WTC11 (cell line): ENCODE measurements at regions not wholly inside any gene's neighbourhood (a gene's known extent, or its start where the extent isn't known, plus 50 kb on each side); places are given as distances from the start of the nearest gene placed in this dataset.

Experiments
- ATAC-seq: fragments of 200-7000 bp; cut with Tn5 transposase; 2 replicates; pipeline ENCODE4 v1.10.0; 2021; ENCODE audit warnings: mild to moderate bottlenecking, moderate library complexity
- CTCF ChIA-PET: fragments of 300-600 bp; sonication (Branson Sonifier 250); formaldehyde crosslinking; loops from one replicate; lab custom pipeline; 2021; ENCODE audit warnings: antibody characterized with exemption; lab: Charles Lee
- POLR2A ChIA-PET: fragments of 350-600 bp; sonication (Branson Sonifier 250); formaldehyde crosslinking; loops from one replicate; lab custom pipeline; 2021; ENCODE audit warnings: antibody characterized with exemption; lab: Charles Lee
- DNase-seq: peaks from one replicate; pipeline ENCODE4 v3.0.0; 2021; ENCODE audit warnings: low spot score
- H3K27ac Mint-ChIP-seq: 2 replicates; pipeline ENCODE4 v1.8.0; 2021; ENCODE audit warnings: mixed read lengths
- H3K27me3 Mint-ChIP-seq: 2 replicates; pipeline ENCODE4 v1.8.0; 2021; ENCODE audit warnings: low read depth, mild to moderate bottlenecking, moderate library complexity, mixed read lengths
- H3K36me3 Mint-ChIP-seq: 2 replicates; pipeline ENCODE4 v1.8.0; 2021; ENCODE audit warnings: mixed read lengths
- H3K4me1 Mint-ChIP-seq: 2 replicates; pipeline ENCODE4 v1.8.0; 2022; ENCODE audit warnings: mixed read lengths
- H3K4me3 Mint-ChIP-seq: 2 replicates; pipeline ENCODE4 v1.8.0; 2021; ENCODE audit warnings: mild to moderate bottlenecking, moderate library complexity, mixed read lengths
- H3K9me3 Mint-ChIP-seq: 2 replicates; pipeline ENCODE4 v1.8.0; 2021; ENCODE audit warnings: mixed read lengths
- CREM ChIP-seq: sonication (generic); formaldehyde crosslinking; IDR thresholded peaks from 2 replicates; pipeline ENCODE4 v1.8.1; 2022; ENCODE audit warnings: mild to moderate bottlenecking, missing genetic modification reagents, moderate library complexity
- FOXK1 ChIP-seq: sonication (generic); formaldehyde crosslinking; IDR thresholded peaks from 2 replicates; pipeline ENCODE4 v1.8.0; 2022; ENCODE audit warnings: mild to moderate bottlenecking, moderate library complexity, missing genetic modification reagents
- GABPB1 ChIP-seq: sonication (generic); formaldehyde crosslinking; IDR thresholded peaks from 2 replicates; pipeline ENCODE4 v1.8.1; 2023; ENCODE audit warnings: mild to moderate bottlenecking, missing genetic modification reagents
- GRHL2 ChIP-seq: fragments of 250-450 bp; sonication (Bioruptor Pico); IDR thresholded peaks from 2 replicates; pipeline ENCODE4 v1.8.0; 2022; ENCODE audit warnings: mild to moderate bottlenecking, moderate library complexity; ENCODE audit not compliant: insufficient replicate concordance, severe bottlenecking
- MXD4 ChIP-seq: fragments of 250-450 bp; sonication (Bioruptor Pico); IDR thresholded peaks from 2 replicates; pipeline ENCODE4 v1.8.0; 2021; ENCODE audit warnings: mild to moderate bottlenecking, moderate library complexity, borderline replicate concordance
- NFE2L1 ChIP-seq: sonication (generic); formaldehyde crosslinking; IDR thresholded peaks from 2 replicates; pipeline ENCODE4 v1.8.1; 2023; ENCODE audit warnings: missing genetic modification reagents
- NR3C1 ChIP-seq: sonication (generic); formaldehyde crosslinking; conservative IDR thresholded peaks from 2 replicates; pipeline ENCODE4 v1.8.1; 2023; ENCODE audit warnings: low read depth, mild to moderate bottlenecking, missing genetic modification reagents
- RORB ChIP-seq: fragments of 250-450 bp; sonication (Bioruptor Pico); IDR thresholded peaks from 2 replicates; pipeline ENCODE4 v1.9.0; 2021; ENCODE audit warnings: mild to moderate bottlenecking
- SMAD3 ChIP-seq: sonication (generic); formaldehyde crosslinking; IDR thresholded peaks from 2 replicates; pipeline ENCODE4 v1.8.0; 2022; ENCODE audit warnings: missing genetic modification reagents, mild to moderate bottlenecking, borderline replicate concordance
- TCF7 ChIP-seq: sonication (generic); formaldehyde crosslinking; IDR thresholded peaks from 2 replicates; pipeline ENCODE4 v1.8.0; 2022; ENCODE audit warnings: mild to moderate bottlenecking, low read depth, missing genetic modification reagents, moderate library complexity
- ZNF121 ChIP-seq: sonication (generic); formaldehyde crosslinking; IDR thresholded peaks from 2 replicates; pipeline ENCODE4 v1.8.0; 2023; ENCODE audit warnings: missing genetic modification reagents
- ZNF263 ChIP-seq: sonication (generic); formaldehyde crosslinking; IDR thresholded peaks from 2 replicates; pipeline ENCODE4 v1.8.1; 2022; ENCODE audit warnings: low read depth, mild to moderate bottlenecking, moderate library complexity, missing genetic modification reagents
- ZNF396 ChIP-seq: fragments of 250-450 bp; sonication (Bioruptor Pico); IDR thresholded peaks from 2 replicates; pipeline ENCODE4 v1.8.0; 2021; ENCODE audit warnings: mild to moderate bottlenecking, moderate library complexity, borderline replicate concordance
- ZNF416 ChIP-seq: fragments of 250-450 bp; sonication (Bioruptor Pico); IDR thresholded peaks from 2 replicates; pipeline ENCODE4 v1.9.0; 2021; ENCODE audit warnings: mild to moderate bottlenecking, inconsistent platforms
- ZNF671 ChIP-seq: fragments of 250-450 bp; sonication (Bioruptor Pico); IDR thresholded peaks from 2 replicates; pipeline ENCODE4 v1.8.0; 2021; ENCODE audit warnings: mild to moderate bottlenecking
- TF ChIP-seq, protein P1 (sequence below): fragments of 250-450 bp; sonication (Bioruptor Pico); IDR thresholded peaks from 2 replicates; pipeline ENCODE4 v1.9.0; 2021; ENCODE audit warnings: moderate library complexity, mild to moderate bottlenecking, inconsistent platforms, borderline replicate concordance
- TF ChIP-seq, protein P2 (sequence below): fragments of 250-450 bp; sonication (Bioruptor Pico); conservative IDR thresholded peaks from 2 replicates; pipeline ENCODE4 v1.9.0; 2021; ENCODE audit warnings: mild to moderate bottlenecking
- TF ChIP-seq, protein P3 (sequence below): sonication (generic); formaldehyde crosslinking; IDR thresholded peaks from 2 replicates; pipeline ENCODE4 v1.8.1; 2023; ENCODE audit warnings: mild to moderate bottlenecking, missing genetic modification reagents, moderate library complexity
- TF ChIP-seq, protein P4 (sequence below): sonication (generic); formaldehyde crosslinking; conservative IDR thresholded peaks from 2 replicates; pipeline ENCODE4 v1.8.1; 2022; ENCODE audit warnings: mild to moderate bottlenecking, missing genetic modification reagents

DNA sequence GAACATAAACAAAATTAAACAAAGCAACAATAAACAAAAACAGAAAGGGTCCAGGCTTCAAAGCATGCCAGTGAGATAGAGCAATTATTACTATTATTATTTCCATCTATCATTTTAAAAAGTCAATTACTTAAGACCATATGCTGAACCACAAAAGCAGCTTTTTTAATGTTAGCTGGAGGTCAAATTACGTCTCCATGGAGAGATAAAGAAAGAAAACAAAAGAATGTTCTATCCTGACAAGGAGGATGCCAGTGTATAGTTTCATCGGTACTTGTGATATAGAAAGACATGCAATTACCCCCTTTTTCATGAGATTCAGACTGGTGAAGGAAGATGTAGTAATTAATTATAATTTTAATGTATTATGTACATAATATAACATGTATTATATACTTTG lies 81.6 kb upstream of the DCN start:
- ChIA-PET CTCF (no interaction called here), POLR2A (no interaction called here)
- DNase-seq (no peak), ATAC-seq (no peak)
- TF ChIP-seq ZNF396 (no peak), RORB (CRISPR knock-in tag) (no peak), SMAD3 (CRISPR knock-in tag) (no peak), ZNF671 (CRISPR knock-in tag) (no peak), NFE2L1 (CRISPR knock-in tag) (no peak), ZNF263 (CRISPR knock-in tag) (no peak), NR3C1 (CRISPR knock-in tag) (no peak)
- TF ChIP-seq, protein P1, sequence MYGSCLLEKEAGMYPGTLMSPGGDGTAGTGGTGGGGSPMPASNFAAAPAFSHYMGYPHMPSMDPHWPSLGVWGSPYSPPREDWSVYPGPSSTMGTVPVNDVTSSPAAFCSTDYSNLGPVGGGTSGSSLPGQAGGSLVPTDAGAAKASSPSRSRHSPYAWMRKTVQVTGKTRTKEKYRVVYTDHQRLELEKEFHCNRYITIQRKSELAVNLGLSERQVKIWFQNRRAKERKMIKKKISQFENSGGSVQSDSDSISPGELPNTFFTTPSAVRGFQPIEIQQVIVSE (CRISPR knock-in tag): no peak
- TF ChIP-seq, protein P2, sequence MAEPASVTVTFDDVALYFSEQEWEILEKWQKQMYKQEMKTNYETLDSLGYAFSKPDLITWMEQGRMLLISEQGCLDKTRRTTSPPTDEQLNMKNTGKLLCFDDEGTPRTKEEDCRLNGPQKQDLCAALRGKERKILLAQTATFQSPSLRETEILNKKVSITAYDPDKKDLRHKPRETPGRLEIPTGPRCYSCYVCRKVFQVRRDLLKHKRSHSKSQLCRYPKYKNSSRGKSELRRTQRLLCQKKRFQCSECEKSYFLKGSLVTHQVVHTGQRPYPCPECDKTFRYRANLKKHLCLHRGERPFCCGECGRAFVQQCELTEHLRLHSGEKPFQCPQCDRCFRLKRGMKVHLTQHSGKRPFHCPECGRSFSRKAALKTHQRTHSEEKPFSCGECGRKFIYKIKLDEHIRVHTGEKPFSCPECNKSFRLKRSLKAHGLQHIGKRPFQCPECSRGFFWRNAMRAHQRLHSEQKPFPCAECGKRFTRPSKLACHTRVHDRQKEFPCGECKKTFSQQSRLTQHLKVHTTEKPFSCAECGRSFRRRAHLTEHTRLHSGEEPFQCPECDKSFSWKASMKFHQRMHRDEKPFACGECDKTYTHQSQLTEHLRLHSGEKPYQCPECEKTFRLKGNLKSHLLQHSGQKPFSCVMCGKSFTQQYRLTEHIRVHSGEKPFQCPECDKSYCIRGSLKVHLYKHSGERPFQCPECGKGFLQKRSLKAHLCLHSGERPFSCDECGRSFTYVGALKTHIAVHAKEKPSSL (CRISPR knock-in tag): no peak
- peaks cover 5% of the 10 kb centered on the region for H3K4me1 Mint-ChIP-seq
- no peak overlapping the region for H3K4me3 Mint-ChIP-seq
- H3K27me3 Mint-ChIP-seq: no peaks in the 10 kb centered on the region
- no peak overlapping the region for H3K27ac Mint-ChIP-seq
- H3K36me3 Mint-ChIP-seq: no peaks in the 10 kb centered on the region
- H3K9me3 Mint-ChIP-seq: peaks cover 8% of the 10 kb centered on the region

DNA sequence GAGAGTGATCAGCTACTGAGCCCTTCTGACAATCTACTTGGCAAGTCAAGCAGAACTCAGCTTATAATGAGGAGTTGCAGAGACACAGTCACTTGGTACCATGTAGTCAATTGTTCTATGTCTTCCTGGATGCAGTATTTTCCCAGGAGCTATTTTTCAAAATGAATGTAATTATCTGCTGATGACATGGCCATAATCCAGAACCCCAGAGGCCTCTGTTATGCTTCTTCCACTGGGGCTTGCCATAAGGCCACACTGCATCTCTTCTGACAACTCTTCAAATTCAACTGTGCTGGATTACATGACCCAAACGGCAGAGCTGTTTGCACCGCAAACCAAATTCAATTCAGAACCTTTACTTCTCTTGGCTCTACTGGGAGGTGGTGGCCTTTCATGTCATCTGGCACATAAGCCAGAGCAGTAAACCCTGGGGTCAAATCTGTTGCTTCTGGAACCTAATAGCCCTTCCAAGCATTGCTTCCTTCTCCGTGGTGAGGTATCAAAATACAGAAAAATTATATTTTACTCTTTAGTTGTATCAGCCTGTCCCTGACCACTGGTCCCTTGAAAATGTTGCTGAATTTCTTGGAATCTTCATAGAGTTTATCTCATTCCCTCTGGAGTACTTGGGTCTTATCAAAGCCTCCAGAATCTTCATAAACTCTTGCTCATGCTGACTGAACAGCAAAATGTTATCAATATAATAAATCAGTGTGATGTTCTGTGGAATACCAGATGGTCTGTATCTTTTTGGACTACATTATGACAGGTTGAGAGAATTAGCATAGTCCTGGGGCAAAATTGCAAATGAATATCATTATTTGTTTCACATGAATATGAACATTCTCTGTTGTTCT lies 79.4 kb upstream of the DCN start:
- peaks cover 8% of the 10 kb centered on the region for H3K9me3 Mint-ChIP-seq
- no peak overlapping the region for H3K4me3 Mint-ChIP-seq
- TF ChIP-seq MXD4 (CRISPR knock-in tag) (no peak), GRHL2 (CRISPR knock-in tag) (no peak), ZNF263 (CRISPR knock-in tag) (no peak), CREM (no peak), ZNF416 (CRISPR knock-in tag) (no peak), TCF7 (no peak), GABPB1 (CRISPR knock-in tag) (no peak)
- TF ChIP-seq, protein P3, sequence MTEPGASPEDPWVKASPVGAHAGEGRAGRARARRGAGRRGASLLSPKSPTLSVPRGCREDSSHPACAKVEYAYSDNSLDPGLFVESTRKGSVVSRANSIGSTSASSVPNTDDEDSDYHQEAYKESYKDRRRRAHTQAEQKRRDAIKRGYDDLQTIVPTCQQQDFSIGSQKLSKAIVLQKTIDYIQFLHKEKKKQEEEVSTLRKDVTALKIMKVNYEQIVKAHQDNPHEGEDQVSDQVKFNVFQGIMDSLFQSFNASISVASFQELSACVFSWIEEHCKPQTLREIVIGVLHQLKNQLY: no peak
- TF ChIP-seq, protein P4, sequence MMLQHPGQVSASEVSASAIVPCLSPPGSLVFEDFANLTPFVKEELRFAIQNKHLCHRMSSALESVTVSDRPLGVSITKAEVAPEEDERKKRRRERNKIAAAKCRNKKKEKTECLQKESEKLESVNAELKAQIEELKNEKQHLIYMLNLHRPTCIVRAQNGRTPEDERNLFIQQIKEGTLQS (CRISPR knock-in tag): no peak
- TF ChIP-seq, protein P1 (CRISPR knock-in tag): no peak
- H3K27me3 Mint-ChIP-seq: no peaks in the 10 kb centered on the region
- H3K4me1 Mint-ChIP-seq: no peaks in the 10 kb centered on the region
- no peak overlapping the region for H3K27ac Mint-ChIP-seq
- ATAC-seq: no peak
- DNase-seq: no peak
- POLR2A ChIA-PET: no interaction called here
- H3K36me3 Mint-ChIP-seq: no peaks in the 10 kb centered on the region
- CTCF ChIA-PET: no interaction called here

DNA sequence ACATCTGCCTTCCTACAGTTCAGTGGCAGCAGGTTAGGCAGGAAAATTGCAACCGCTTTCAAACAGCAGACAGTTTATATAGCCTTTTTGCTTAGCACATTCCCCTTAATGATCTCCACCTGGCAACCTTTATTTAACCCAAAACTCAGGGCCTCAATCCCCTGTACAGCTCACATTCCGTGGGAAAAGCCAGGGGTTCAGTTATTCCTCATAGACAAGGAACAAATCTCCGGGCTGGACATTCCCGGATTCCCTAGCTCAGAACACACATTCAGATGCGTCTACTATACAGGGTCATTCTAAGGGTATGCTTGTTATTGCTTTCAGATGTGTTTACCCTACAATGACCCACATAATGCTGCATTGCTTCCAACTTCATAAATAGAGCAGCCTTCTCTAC lies 73.8 kb upstream of the DCN start:
- Mint-ChIP-seq H3K9me3 (peaks cover 8% of the 10 kb centered on the region), H3K4me3 (no peak overlapping the region), H3K27ac (no peak overlapping the region), H3K27me3 (no peaks in the 10 kb centered on the region), H3K36me3 (no peaks in the 10 kb centered on the region), H3K4me1 (no peaks in the 10 kb centered on the region)
- CTCF ChIA-PET: no interaction called here
- TF ChIP-seq ZNF121 (CRISPR knock-in tag) (no peak), FOXK1 (CRISPR knock-in tag) (no peak)
- DNase-seq: no peak
- no peak for ATAC-seq
- POLR2A ChIA-PET: no interaction called here
